Spleen (tissue), 11 donors: ENCODE measurements at regions not wholly inside any gene's neighbourhood (a gene's known extent, or its start where the extent isn't known, plus 50 kb on each side); places are given as distances from the start of the nearest gene placed in this dataset.
A peak's percentile ranks its signal among the peaks of the same experiment; 100 is the strongest.

Experiments
- DNase-seq: peaks from one replicate; pipeline ENCODE4 v3.0.0-alpha.2; 2020
- H3K27ac ChIP-seq, 8 donors: fragments of 200-600 bp; sonication (generic) in 7 of 8; 1 replicate in 4 of 8; 2 replicates in 4 of 8; pipeline versions ENCODE4 v1.5.0 to v1.8.0; 2016 to 2021; ENCODE audit warnings: inconsistent platforms in 4 of 8, mild to moderate bottlenecking in 4 of 8, moderate library complexity in 1 of 8
- H3K27me3 ChIP-seq, 7 donors: fragments of 200-600 bp; sonication (generic) in 6 of 7; replicated peaks in 1 of 7; 1 replicate in 4 of 7; 2 replicates in 3 of 7; pipeline versions ENCODE4 v1.5.0 to v1.8.0; 2016 to 2021; ENCODE audit warnings: inconsistent platforms in 3 of 7, mild to moderate bottlenecking in 1 of 7
- H3K36me3 ChIP-seq, 6 donors: fragments of 200-600 bp; sonication (generic) in 5 of 6; 1 replicate in 4 of 6; 2 replicates in 2 of 6; pipeline versions ENCODE4 v1.5.0 to v1.8.0; 2016 to 2021; ENCODE audit warnings: inconsistent platforms in 2 of 6
- H3K4me1 ChIP-seq, 6 donors: fragments of 200-600 bp; sonication (generic) in 5 of 6; 1 replicate in 3 of 6; 2 replicates in 3 of 6; pipeline versions ENCODE4 v1.5.0 to v1.8.0; 2016 to 2021; ENCODE audit warnings: inconsistent platforms in 3 of 6
- H3K4me3 ChIP-seq, 8 donors: fragments of 200-600 bp; sonication (generic) in 7 of 8; 1 replicate in 4 of 8; 2 replicates in 4 of 8; pipeline versions ENCODE4 v1.5.0 to v1.8.0; 2016 to 2021; ENCODE audit warnings: inconsistent platforms in 4 of 8, mild to moderate bottlenecking in 4 of 8, moderate library complexity in 2 of 8
- H3K9me3 ChIP-seq, 8 donors: fragments of 200-600 bp; sonication (generic) in 7 of 8; 1 replicate in 4 of 8; 2 replicates in 4 of 8; pipeline versions ENCODE4 v1.5.0 to v1.8.0; 2016 to 2021; ENCODE audit warnings: inconsistent platforms in 4 of 8
- POLR2A ChIP-seq, 3 donors: fragments of 450-650 bp; IDR thresholded peaks; one replicate each; pipeline ENCODE4 v1.5.1; 2017; ENCODE audit warnings: antibody characterized with exemption in 3 of 3, mild to moderate bottlenecking in 1 of 3
- POLR2AphosphoS5 ChIP-seq, 3 donors: sonication (generic); formaldehyde crosslinking; IDR thresholded peaks; one replicate each; pipeline ENCODE4 v1.5.1; 2017; ENCODE audit warnings: antibody characterized with exemption in 3 of 3
- WGBS, 5 donors: extraction: QIAGEN DNeasy Blood & Tissue Kit in 3 of 5; methylation state at CpG; one replicate each; pipeline versions ENCODE4 v1.1.5 to v1.1.7; 2013 to 2018; 5-methylcytosine and 5-hydroxymethylcytosine counted together
- intact Hi-C: fragments of 100-400 bp; cut with DNase I; formaldehyde crosslinking; loops from one replicate; pipeline ENCODE4 v1.15.0; 2023; ENCODE audit warnings: low total_unique reads
- TF ChIP-seq, protein P1 (sequence below), 11 experiments: fragments of 200-600 bp in 7 of 11; fragments of 450-650 bp in 4 of 11; sonication (generic) in 4 of 11; IDR thresholded peaks in 8 of 11; conservative IDR thresholded peaks in 3 of 11; 1 replicate in 7 of 11; 2 replicates in 4 of 11; pipeline versions ENCODE4 v1.4.0 to v1.8.0; 2016 to 2021; ENCODE audit warnings: antibody characterized with exemption in 11 of 11, inconsistent platforms in 4 of 11, mild to moderate bottlenecking in 1 of 11
- donor health status: healthy with polysubstance abuse.
- donor health status: DM: no; HTN: no; CAD: no; lungs with moderate emphysema.
- donor health status: DM: no; HTN: no; CAD: no.
- donor health status: Bipolar disorder and iron deficiency.
- donor health status: healthy.
- donor health status: DM: no; HTN: no; CAD: no.
- donor health status: DM: yes; HTN: yes; CAD: no.

- Histone ChIP-seq H3K27me3 (no peaks in the 10 kb centered on the region), H3K36me3 (no peaks in the 10 kb centered on the region), H3K4me1 (no peaks in the 10 kb centered on the region), H3K4me3 (no peak overlapping the region), H3K9me3 (peaks cover 0 to 16% (median 2%) of the 10 kb centered on the region in 8 donors), H3K27ac (peak overlapping the region in 1 of 8 donors; percentile 22)
- 52 to 76% (median 67%) methylated on average over 3 of the region's 3 CpGs for WGBS, 5 donors
- DNase-seq, result no peak
- TF ChIP-seq POLR2AphosphoS5 (IDR thresholded peaks at IDR 0.05) (no peak), POLR2A (IDR thresholded peaks at IDR 0.05) (no peak)
- TF ChIP-seq, protein P1, sequence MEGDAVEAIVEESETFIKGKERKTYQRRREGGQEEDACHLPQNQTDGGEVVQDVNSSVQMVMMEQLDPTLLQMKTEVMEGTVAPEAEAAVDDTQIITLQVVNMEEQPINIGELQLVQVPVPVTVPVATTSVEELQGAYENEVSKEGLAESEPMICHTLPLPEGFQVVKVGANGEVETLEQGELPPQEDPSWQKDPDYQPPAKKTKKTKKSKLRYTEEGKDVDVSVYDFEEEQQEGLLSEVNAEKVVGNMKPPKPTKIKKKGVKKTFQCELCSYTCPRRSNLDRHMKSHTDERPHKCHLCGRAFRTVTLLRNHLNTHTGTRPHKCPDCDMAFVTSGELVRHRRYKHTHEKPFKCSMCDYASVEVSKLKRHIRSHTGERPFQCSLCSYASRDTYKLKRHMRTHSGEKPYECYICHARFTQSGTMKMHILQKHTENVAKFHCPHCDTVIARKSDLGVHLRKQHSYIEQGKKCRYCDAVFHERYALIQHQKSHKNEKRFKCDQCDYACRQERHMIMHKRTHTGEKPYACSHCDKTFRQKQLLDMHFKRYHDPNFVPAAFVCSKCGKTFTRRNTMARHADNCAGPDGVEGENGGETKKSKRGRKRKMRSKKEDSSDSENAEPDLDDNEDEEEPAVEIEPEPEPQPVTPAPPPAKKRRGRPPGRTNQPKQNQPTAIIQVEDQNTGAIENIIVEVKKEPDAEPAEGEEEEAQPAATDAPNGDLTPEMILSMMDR (IDR thresholded peaks at IDR 0.05 in 8 of 11, conservative IDR thresholded peaks at IDR 0.05 in 3 of 11), result no peak
- intact Hi-C loops, result no loop called here
Measured at GRCh38 chr5:6266671-6267197, 111.6 kb downstream of the MED10 start.

GRCh38 chr5:6264394-6264793, 114.0 kb downstream of the MED10 start:
- WGBS, 5 donors, result 63 to 82% (median 76%) methylated on average over 6 of the region's 6 CpGs
- Histone ChIP-seq H3K27ac (no peak overlapping the region), H3K36me3 (no peaks in the 10 kb centered on the region), H3K9me3 (peaks cover 0 to 5% (median 0%) of the 10 kb centered on the region in 8 donors), H3K27me3 (no peaks in the 10 kb centered on the region), H3K4me3 (no peak overlapping the region), H3K4me1 (no peaks in the 10 kb centered on the region)
- TF ChIP-seq, protein P1 (IDR thresholded peaks at IDR 0.05 in 8 of 11, conservative IDR thresholded peaks at IDR 0.05 in 3 of 11), result no peak
- no peak for DNase-seq
- intact Hi-C loops, result no loop called here

GRCh38 chr5:6262651-6263363, 115.5 kb downstream of the MED10 start:
- Histone ChIP-seq H3K4me3 (no peak overlapping the region), H3K27me3 (no peaks in the 10 kb centered on the region), H3K27ac (no peak overlapping the region), H3K9me3 (peaks cover 0 to 5% (median 0%) of the 10 kb centered on the region in 8 donors), H3K36me3 (no peaks in the 10 kb centered on the region), H3K4me1 (no peaks in the 10 kb centered on the region)
- no peak for DNase-seq
- 85 to 96% (median 90%) methylated on average over 13 of the region's 13 CpGs for WGBS, 5 donors
- TF ChIP-seq, protein P1 (IDR thresholded peaks at IDR 0.05 in 8 of 11, conservative IDR thresholded peaks at IDR 0.05 in 3 of 11), result no peak
- no peak for TF ChIP-seq POLR2AphosphoS5 (IDR thresholded peaks at IDR 0.05)
- no peak for TF ChIP-seq POLR2A (IDR thresholded peaks at IDR 0.05)
- intact Hi-C loops, result no loop called here

DNA sequence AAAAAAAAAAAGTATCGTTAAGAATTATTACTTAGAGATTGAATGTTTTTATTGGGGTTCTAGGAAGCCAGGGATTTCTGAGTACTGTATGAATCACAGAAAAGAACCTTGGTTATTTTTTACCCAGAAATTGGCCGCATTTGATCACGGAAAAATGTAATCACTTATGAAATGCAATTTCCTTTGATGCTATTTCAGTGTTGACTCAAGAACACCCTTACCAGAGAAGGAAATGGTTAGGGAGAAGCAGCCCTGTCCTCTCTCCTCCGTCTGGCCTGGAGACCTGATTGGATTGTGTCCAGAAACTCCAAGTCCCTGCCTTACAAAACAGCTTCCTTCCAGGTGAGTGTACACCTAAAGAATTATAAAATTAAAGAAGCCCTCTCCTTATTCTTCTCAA, 116.7 kb downstream of the MED10 start:
- H3K36me3 ChIP-seq, result no peaks in the 10 kb centered on the region
- H3K4me1 ChIP-seq, result no peaks in the 10 kb centered on the region
- TF ChIP-seq POLR2A (IDR thresholded peaks at IDR 0.05) (no peak), POLR2AphosphoS5 (IDR thresholded peaks at IDR 0.05) (no peak)
- TF ChIP-seq, protein P1 (IDR thresholded peaks at IDR 0.05 in 8 of 11, conservative IDR thresholded peaks at IDR 0.05 in 3 of 11), result no peak
- intact Hi-C loops, result no loop called here
- 51 to 71% (median 57%) methylated on average over 4 of the region's 4 CpGs for WGBS, 5 donors
- H3K27ac ChIP-seq, result no peak overlapping the region
- H3K27me3 ChIP-seq, result no peaks in the 10 kb centered on the region
- H3K9me3 ChIP-seq, result peaks cover 0 to 5% (median 0%) of the 10 kb centered on the region in 8 donors
- no peak overlapping the region for H3K4me3 ChIP-seq
- DNase-seq, result no peak
